ENCODE measurements at regions not wholly inside any gene's neighbourhood (a gene's known extent, or its start where the extent isn't known, plus 50 kb on each side); places are given as distances from the start of the nearest gene placed in this dataset.

DNA sequence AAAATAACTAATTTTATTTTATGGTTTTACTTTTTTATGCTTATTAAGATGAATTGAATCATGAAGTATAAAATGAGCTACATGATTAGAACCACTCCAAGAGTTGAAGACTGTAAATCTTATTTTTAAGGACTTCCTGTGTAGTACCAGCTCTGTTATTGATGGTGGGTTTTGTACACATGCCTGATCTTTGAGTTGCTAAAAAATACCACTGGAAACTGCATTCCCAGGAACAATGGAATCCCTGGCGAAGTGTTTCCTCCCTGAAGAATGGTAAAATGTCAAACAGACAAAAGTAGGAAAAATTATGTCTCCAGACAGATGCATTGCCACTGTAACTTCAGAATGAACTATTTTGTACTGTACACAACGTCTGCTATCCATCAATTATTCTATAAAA is 935.4 kb upstream of the TENM3 start:
- TF ChIP-seq, protein P1, sequence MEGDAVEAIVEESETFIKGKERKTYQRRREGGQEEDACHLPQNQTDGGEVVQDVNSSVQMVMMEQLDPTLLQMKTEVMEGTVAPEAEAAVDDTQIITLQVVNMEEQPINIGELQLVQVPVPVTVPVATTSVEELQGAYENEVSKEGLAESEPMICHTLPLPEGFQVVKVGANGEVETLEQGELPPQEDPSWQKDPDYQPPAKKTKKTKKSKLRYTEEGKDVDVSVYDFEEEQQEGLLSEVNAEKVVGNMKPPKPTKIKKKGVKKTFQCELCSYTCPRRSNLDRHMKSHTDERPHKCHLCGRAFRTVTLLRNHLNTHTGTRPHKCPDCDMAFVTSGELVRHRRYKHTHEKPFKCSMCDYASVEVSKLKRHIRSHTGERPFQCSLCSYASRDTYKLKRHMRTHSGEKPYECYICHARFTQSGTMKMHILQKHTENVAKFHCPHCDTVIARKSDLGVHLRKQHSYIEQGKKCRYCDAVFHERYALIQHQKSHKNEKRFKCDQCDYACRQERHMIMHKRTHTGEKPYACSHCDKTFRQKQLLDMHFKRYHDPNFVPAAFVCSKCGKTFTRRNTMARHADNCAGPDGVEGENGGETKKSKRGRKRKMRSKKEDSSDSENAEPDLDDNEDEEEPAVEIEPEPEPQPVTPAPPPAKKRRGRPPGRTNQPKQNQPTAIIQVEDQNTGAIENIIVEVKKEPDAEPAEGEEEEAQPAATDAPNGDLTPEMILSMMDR (IDR thresholded peaks at IDR 0.05; ENCODE audit: borderline replicate concordance, extremely low read depth, low read length, poor library complexity, severe bottlenecking) = no peak
- TF ChIP-seq EZH2 (IDR thresholded peaks at IDR 0.05; ENCODE audit: borderline replicate concordance, low read depth, low read length, severe bottlenecking) = no peak
